ENCODE measurements at regions not wholly inside any gene's neighbourhood (a gene's known extent, or its start where the extent isn't known, plus 50 kb on each side); places are given as distances from the start of the nearest gene placed in this dataset.

DNA sequence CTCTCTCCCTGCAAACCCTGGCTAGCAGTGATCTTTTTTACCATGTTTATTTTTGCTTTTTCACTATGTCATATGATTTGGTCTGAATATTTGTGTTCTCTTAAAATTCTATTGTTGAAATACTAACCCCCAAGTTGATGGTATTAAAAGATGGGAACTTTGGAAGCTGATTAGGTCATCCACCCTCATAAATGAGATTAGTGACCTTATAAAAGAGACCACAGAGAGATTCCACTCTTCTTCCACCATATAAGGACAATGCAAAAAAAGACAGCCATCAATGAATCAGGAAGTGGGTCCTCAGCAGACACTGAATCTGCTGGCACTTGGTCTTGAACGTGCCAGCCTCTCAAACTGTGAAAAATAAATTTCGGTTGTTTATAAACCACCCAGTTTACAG, 112.8 kb upstream of the KCND2 start:
- H3K9me3 Mint-ChIP-seq: peaks cover 0 to 13% (median 0%) of the 10 kb centered on the region in 7 donors

DNA sequence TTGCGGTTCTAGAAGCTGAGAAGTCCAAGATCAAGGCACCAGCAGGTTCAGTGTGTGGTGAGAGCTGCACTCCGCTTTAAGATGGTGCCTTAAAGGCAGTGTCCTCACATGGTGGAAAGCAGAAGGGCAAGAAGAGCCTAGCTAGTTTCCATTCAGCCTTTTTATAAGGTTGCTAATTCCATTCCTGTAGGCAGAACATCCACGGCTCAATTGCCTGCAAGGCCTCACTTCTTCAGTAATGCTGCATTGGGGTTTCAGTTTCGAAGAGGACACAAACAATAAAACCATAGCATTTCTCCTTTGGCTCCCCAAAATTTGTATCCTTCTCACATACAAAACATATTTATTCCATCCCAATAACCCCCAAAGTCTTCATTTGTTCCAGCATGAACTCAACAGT, 109.5 kb upstream of the KCND2 start:
- H3K9me3 Mint-ChIP-seq: peaks cover 0 to 13% (median 0%) of the 10 kb centered on the region in 7 donors
- no peaks in the 10 kb centered on the region for H3K4me1 Mint-ChIP-seq
- H3K36me3 Mint-ChIP-seq: no peaks in the 10 kb centered on the region
- no peak for ATAC-seq (ENCODE audit: low read depth in 2 of 2)
- DNase-seq: no peak
- no peak overlapping the region for H3K27ac Mint-ChIP-seq
- no peak overlapping the region for H3K4me3 Mint-ChIP-seq
- H3K27me3 Mint-ChIP-seq: no peaks in the 10 kb centered on the region

More for the DNA sequence above, 112.8 kb upstream of the KCND2 start:
- Mint-ChIP-seq H3K27ac (no peak overlapping the region), H3K27me3 (no peaks in the 10 kb centered on the region), H3K36me3 (no peaks in the 10 kb centered on the region), H3K4me3 (no peak overlapping the region), H3K4me1 (no peaks in the 10 kb centered on the region)
- ATAC-seq (ENCODE audit: low read depth in 2 of 2) (no peak), DNase-seq (no peak)

DNA sequence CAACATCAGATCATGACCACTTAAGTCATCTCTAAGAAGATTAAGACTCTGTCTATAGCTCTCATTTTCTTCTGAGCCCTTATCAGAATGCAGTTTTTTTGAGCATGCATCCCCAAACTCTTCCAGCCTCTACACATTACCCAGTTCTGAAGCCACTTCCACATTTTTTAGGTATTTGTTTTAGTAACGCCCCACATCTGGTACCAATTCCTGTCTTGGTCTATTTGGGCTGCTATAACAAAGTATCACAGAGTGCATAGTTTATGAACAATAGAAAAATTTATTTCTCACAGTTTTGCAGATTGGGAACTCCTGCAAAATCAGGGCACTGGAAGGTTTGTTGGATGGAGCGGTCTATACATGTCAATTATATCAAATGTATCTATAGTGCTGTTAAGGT, 107.7 kb upstream of the KCND2 start:
- H3K27me3 Mint-ChIP-seq: no peaks in the 10 kb centered on the region
- DNase-seq (no peak), ATAC-seq (ENCODE audit: low read depth in 2 of 2) (no peak)
- no peak overlapping the region for H3K27ac Mint-ChIP-seq
- no peaks in the 10 kb centered on the region for H3K4me1 Mint-ChIP-seq
- H3K4me3 Mint-ChIP-seq: no peak overlapping the region
- peaks cover 0 to 4% (median 0%) of the 10 kb centered on the region in 7 donors for H3K9me3 Mint-ChIP-seq
- no peaks in the 10 kb centered on the region for H3K36me3 Mint-ChIP-seq

DNA sequence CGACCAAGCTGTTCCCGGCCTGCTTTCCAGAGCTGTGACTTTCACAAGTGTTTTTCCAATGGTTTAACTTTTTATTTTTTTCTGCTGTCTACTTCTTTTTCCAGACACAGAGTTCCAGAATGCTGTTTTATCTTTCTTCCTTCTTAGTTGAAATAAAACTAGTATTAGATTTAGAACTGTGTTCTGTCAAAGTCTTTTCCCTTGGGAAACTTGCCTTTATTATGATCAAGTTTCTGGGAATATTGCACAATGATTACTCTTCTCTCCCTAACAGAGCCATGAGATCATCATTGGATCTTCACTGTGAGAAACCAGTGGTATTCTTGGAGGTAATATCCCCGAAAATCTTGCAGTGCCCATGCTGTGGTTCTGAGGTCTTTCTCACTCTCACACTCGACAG, 104.9 kb upstream of the KCND2 start:
- DNase-seq: no peak
- H3K9me3 Mint-ChIP-seq: peaks cover 0 to 4% (median 0%) of the 10 kb centered on the region in 7 donors
- H3K4me1 Mint-ChIP-seq: no peaks in the 10 kb centered on the region

DNA sequence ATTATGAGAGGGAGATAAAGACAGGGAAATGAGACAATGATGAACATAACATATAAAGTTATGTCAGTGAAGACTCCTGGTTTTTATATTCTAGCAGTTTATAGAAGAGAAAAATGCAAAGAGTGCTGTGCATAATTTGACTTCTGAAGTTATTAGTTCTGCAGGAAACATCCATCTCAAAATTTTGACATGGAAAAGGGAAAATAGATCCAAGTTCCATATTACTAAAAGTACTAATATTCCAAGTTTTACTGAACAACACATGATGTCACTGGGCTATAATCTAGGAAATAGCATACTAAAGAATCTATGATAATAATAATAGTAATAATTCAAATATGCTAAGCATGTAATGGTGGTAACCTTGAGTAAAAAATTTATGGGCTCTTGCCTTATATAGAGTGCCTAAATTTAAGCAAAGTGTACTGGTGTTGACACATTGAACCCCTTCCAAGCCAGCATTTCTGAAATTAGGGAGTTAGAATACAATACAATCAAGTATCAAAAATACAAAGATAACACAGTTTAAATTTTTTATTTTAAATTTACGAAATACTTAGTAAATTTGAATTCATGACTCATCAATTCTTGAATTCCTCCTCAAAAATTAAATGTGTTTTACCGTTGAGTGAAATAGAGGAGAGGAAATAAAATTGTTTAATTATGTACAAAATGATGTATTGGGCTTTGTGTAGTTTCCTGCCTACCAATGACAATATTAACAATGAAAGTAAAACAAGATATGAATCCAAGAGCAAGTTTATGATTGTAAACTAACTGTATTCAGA, 102.8 kb upstream of the KCND2 start:
- no peaks in the 10 kb centered on the region for H3K36me3 Mint-ChIP-seq
- H3K27me3 Mint-ChIP-seq: no peaks in the 10 kb centered on the region
- no peak overlapping the region for H3K27ac Mint-ChIP-seq
- ATAC-seq (ENCODE audit: low read depth in 2 of 2) (no peak), DNase-seq (no peak)
- H3K4me3 Mint-ChIP-seq: no peak overlapping the region
- no peaks in the 10 kb centered on the region for H3K4me1 Mint-ChIP-seq
- H3K9me3 Mint-ChIP-seq: peaks cover 0 to 4% (median 0%) of the 10 kb centered on the region in 7 donors

More for the DNA sequence above, 104.9 kb upstream of the KCND2 start:
- H3K4me3 Mint-ChIP-seq: no peak overlapping the region
- H3K36me3 Mint-ChIP-seq: no peaks in the 10 kb centered on the region
- no peaks in the 10 kb centered on the region for H3K27me3 Mint-ChIP-seq
- no peak overlapping the region for H3K27ac Mint-ChIP-seq
- ATAC-seq (ENCODE audit: low read depth in 2 of 2): no peak

DNA sequence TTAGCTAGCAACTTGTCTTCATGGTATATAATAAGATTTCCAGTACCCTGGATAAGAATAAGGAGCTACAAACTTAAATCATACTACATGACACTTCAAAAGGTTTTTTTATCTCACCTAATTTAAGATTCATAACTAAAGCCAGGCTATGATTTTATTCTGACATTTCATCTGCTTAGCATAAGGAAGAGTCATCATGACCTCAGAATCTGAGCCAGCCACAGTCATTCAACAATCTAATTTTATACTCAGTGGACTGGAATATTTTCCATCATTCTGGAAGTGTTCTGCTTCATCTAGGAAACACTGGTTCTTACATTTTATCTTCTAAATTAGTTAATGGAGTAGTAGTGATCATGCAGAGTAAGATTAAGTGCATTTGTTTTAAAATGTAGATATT, 102.1 kb upstream of the KCND2 start:
- no peak for DNase-seq
- no peak overlapping the region for H3K27ac Mint-ChIP-seq
- H3K27me3 Mint-ChIP-seq: no peaks in the 10 kb centered on the region
- H3K9me3 Mint-ChIP-seq: peaks cover 0 to 4% (median 0%) of the 10 kb centered on the region in 7 donors
- no peak overlapping the region for H3K4me3 Mint-ChIP-seq
- ATAC-seq (ENCODE audit: low read depth in 2 of 2): no peak
- H3K4me1 Mint-ChIP-seq: no peaks in the 10 kb centered on the region
- H3K36me3 Mint-ChIP-seq: no peaks in the 10 kb centered on the region

DNA sequence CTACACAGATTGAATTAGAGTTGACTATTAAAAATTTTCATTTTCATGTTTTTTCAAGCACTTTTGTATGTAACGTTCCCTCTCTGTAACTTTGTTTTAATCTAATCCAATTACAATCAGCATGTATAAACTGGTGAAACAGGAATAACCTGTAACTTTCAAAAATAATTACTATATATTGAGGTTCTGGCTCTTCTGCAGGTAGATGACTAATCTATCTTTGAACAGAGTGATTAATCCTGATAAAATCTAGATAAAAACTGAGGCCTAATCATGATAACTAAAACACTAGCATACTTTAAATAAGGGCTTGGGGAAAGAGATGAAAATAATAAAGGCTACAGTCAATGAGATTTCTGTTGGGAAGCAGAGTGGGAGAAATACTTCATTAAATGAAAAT, 101.6 kb upstream of the KCND2 start:
- no peak for ATAC-seq (ENCODE audit: low read depth in 2 of 2)
- Mint-ChIP-seq H3K27ac (no peak overlapping the region), H3K27me3 (no peaks in the 10 kb centered on the region)

DNA sequence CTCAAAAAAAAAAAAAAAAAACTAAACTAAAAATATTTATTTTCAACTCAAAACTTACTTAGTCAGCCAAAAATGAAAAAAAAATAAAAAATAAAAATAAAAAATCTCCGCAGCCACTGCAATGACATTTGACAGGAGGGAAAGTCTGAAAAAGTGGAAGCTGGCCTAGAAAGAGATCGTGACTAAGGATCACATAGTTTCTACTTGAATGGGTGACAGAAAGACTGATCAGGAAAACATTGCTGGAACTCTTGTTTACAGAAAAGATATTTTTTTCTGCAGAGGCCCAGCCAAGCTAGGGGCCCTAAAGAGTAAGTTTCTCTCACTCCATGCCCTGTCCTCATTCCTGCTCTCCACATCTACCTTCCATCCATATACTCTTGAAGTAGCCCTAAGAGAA, 92.8 kb upstream of the KCND2 start:
- no peaks in the 10 kb centered on the region for H3K27me3 Mint-ChIP-seq
- peaks cover 0 to 2% (median 0%) of the 10 kb centered on the region in 7 donors for H3K9me3 Mint-ChIP-seq
- DNase-seq: no peak
- H3K4me3 Mint-ChIP-seq: no peak overlapping the region
- no peak overlapping the region for H3K27ac Mint-ChIP-seq
- H3K36me3 Mint-ChIP-seq: no peaks in the 10 kb centered on the region
- ATAC-seq (ENCODE audit: low read depth in 2 of 2): no peak
- H3K4me1 Mint-ChIP-seq: no peaks in the 10 kb centered on the region

More for the DNA sequence above, 101.6 kb upstream of the KCND2 start:
- Mint-ChIP-seq H3K4me3 (no peak overlapping the region), H3K36me3 (no peaks in the 10 kb centered on the region), H3K4me1 (no peaks in the 10 kb centered on the region), H3K9me3 (peaks cover 0 to 4% (median 0%) of the 10 kb centered on the region in 7 donors)
- no peak for DNase-seq

DNA sequence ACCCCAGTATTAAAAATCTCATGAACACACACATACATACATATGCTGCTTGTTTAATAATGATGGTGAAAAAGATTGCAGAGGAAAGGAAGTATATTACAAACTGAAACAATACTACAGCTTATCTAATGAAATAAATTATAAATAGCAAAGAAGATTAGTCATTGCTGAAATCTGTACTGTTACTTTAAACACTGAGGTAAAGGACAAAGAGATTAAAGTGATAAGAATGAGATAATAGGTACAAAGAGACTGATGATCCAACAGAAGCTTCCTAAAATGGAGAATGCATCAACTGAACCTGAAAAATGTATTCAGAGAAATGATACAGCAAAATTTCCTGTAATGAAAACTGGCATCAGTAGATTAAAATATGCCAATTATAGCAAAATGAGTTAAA, 91.5 kb upstream of the KCND2 start:
- H3K27me3 Mint-ChIP-seq: no peaks in the 10 kb centered on the region
- DNase-seq (no peak), ATAC-seq (ENCODE audit: low read depth in 2 of 2) (no peak)
- H3K27ac Mint-ChIP-seq: no peak overlapping the region
- H3K4me1 Mint-ChIP-seq: no peaks in the 10 kb centered on the region
- H3K36me3 Mint-ChIP-seq: no peaks in the 10 kb centered on the region
- H3K9me3 Mint-ChIP-seq: peaks cover 0 to 2% (median 0%) of the 10 kb centered on the region in 7 donors
- H3K4me3 Mint-ChIP-seq: no peak overlapping the region

DNA sequence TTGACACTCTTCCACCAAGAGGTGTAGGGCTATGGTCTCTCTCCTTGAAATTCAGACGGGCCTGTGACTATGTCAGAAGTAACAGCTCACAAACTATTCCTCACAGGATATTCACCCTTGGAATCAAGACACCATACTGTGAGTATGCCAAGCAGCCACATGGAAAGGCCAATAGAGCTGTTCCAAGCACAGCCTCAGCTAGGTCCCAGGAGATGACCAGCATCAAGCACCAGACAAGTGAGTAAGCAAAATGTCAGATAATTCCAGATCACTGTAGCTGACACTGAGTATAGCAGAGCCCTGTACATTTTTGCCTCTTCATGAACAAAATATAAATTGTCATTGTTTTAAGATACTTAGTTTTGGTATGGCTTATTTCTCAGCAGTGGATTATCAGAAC, 88.1 kb upstream of the KCND2 start:
- no peaks in the 10 kb centered on the region for H3K27me3 Mint-ChIP-seq
- no peak overlapping the region for H3K4me3 Mint-ChIP-seq
- no peak overlapping the region for H3K27ac Mint-ChIP-seq
- H3K4me1 Mint-ChIP-seq: no peaks in the 10 kb centered on the region
- DNase-seq: no peak
- H3K36me3 Mint-ChIP-seq: no peaks in the 10 kb centered on the region
- no peaks in the 10 kb centered on the region for H3K9me3 Mint-ChIP-seq
- no peak for ATAC-seq (ENCODE audit: low read depth in 2 of 2)

DNA sequence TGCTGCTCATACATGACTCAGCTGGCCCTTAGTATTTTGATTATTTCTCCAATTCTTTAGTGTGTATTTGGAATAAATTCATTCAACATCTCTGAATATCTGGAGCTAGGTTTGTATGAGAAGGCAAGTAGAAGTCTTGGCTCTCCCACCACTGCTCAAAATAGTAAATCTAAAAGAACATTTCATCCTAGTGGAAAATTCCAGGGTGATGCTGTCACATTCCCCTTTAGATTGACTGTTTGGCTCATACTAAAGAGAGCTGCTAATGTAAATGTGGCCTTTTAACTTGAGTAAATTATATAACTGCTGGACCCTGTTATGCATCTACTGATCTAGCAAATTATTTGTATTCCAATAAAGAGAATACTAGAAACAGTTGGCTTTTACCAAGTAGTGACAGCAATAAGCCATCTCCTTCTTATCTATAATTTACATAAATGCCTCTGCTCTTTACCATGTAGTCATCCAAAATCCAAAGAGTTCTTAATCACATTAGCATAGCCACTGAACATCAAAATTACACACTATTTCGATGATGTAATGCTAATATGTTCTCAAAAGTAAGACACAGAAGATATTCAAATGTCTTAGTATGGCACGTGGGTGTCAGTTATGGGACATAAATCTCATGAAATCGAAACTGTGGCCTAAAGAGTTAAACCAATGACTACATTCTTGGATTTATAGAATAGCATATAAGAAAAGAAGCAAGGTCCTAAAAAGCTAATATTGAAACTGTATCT, 86.9 kb upstream of the KCND2 start:
- no peaks in the 10 kb centered on the region for H3K36me3 Mint-ChIP-seq
- no peak overlapping the region for H3K27ac Mint-ChIP-seq
- H3K4me3 Mint-ChIP-seq: no peak overlapping the region
- no peaks in the 10 kb centered on the region for H3K27me3 Mint-ChIP-seq
- ATAC-seq (ENCODE audit: low read depth in 2 of 2) (no peak), DNase-seq (no peak)
- no peaks in the 10 kb centered on the region for H3K4me1 Mint-ChIP-seq
- H3K9me3 Mint-ChIP-seq: peaks cover 0 to 1% (median 0%) of the 10 kb centered on the region in 7 donors

DNA sequence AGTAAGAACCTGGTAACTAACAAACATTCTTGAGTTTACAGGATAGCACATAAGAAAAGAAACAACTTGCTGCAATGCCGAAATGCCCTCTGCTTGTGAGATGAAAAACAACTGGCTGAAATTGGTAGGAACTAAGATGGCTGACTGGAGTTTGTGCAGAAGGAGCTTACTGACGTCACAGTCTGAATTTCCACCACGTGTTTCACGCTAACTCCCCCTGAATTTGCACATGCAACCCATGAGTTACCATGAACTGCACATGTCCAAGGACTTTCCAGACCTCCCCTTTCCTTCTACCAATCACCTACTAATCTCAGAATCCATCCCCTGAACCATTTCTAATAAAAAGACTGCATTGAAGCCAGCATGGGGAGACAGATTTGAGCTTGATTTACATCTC, 86.3 kb upstream of the KCND2 start:
- H3K36me3 Mint-ChIP-seq: no peaks in the 10 kb centered on the region
- DNase-seq (no peak), ATAC-seq (ENCODE audit: low read depth in 2 of 2) (no peak)
- no peaks in the 10 kb centered on the region for H3K4me1 Mint-ChIP-seq
- H3K27ac Mint-ChIP-seq: no peak overlapping the region
- H3K27me3 Mint-ChIP-seq: no peaks in the 10 kb centered on the region
- no peak overlapping the region for H3K4me3 Mint-ChIP-seq
- H3K9me3 Mint-ChIP-seq: peaks cover 0 to 1% (median 0%) of the 10 kb centered on the region in 7 donors

DNA sequence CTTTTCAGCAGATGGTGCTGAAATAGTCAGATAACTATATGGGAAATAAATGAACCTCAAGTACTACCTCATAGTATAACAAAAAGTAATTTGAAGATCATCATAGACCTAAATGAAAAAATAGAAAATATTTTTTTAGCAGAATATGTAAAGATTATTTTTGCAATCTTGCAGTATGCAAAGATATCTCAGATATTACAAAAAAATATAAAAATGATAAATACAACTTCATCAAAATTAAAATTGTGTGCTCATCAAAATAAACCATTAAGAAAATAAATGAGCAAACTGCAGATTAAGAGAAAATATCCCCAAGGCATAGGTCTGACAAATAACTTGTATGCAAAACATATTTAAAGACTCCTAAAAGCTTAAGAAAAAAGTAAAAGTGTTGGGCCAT, 83.4 kb upstream of the KCND2 start:
- ATAC-seq (ENCODE audit: low read depth in 2 of 2) (no peak), DNase-seq (no peak)
- H3K4me3 Mint-ChIP-seq: no peak overlapping the region
- H3K9me3 Mint-ChIP-seq: peaks cover 0 to 9% (median 1%) of the 10 kb centered on the region in 7 donors
- H3K27ac Mint-ChIP-seq: no peak overlapping the region
- H3K27me3 Mint-ChIP-seq: no peaks in the 10 kb centered on the region
- H3K4me1 Mint-ChIP-seq: no peaks in the 10 kb centered on the region
- no peaks in the 10 kb centered on the region for H3K36me3 Mint-ChIP-seq

DNA sequence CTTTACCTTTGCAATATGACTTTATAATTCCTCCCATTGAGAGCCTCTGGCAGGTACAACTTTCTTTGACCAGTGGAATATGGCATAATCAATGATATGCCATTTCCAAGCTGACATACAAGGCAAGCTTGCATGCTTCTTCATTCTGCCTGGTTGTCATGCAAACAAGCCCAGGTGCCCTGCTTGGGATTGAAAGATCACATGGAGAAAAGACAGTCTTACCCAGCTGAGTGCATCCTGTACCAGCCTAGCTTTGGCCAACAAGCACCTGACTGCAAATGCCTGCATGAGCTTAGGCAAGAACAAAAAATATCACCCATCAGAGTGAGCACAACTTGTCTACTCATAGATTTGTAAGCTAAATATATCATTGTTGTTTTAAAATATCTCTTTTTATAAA, 82.9 kb upstream of the KCND2 start:
- Mint-ChIP-seq H3K27me3 (no peaks in the 10 kb centered on the region), H3K27ac (no peak overlapping the region), H3K9me3 (peaks cover 0 to 9% (median 2%) of the 10 kb centered on the region in 7 donors), H3K4me3 (no peak overlapping the region), H3K4me1 (no peaks in the 10 kb centered on the region), H3K36me3 (no peaks in the 10 kb centered on the region)
- DNase-seq (no peak), ATAC-seq (ENCODE audit: low read depth in 2 of 2) (no peak)
